GM12872 (cell line): ENCODE measurements at regions not wholly inside any gene's neighbourhood (a gene's known extent, or its start where the extent isn't known, plus 50 kb on each side); places are given as distances from the start of the nearest gene placed in this dataset.

Source experiments
- CTCF ChIP-seq: IDR thresholded peaks from 3 replicates; pipeline ENCODE4 v1.5.1; 2011; ENCODE audit warnings: low read depth, mild to moderate bottlenecking, low read length, moderate library complexity; ENCODE audit not compliant: insufficient read depth

DNA sequence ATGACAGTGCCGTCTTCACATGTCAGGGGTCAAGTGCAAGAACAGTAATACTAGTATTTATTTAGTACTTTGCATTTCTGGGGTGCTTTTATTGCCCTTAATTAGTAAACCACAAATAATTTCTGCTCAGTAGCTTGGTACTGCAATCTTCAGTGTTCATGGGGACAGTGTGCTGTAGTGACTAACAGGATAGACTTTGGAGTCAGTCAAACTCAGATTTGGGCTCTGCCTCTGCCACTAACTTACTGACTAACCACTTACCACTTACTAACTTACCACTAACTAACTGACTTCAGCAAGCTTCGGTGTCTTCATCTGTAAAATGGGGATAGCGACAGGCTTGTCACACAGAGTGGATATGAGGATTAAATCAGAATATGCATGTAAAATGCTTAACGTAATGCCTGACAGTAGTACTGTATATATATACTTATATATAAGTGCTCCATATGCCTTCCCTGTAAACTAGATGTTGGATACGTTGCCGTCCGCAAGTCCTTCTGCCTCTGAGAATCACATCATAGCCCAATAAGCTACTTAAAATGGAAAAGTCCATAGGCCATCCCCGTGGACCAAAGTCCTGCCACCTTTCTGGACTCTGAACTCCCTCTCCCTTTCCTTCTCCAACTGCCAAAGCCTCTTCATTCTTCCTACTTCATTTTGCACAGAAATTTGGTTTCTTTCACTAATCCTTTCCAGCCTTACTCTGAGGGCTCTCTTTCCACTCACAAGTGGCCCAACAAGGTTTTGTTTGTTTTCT lies 158.1 kb downstream of the ZIC5 start:
- no peak for TF ChIP-seq CTCF

GRCh38 chr13:99812625-99813024 lies 158.9 kb downstream of the ZIC5 start:
- no peak for TF ChIP-seq CTCF

- no peak for TF ChIP-seq CTCF
Observed at GRCh38 chr13:99811067-99811700, 160.4 kb downstream of the ZIC5 start.

DNA sequence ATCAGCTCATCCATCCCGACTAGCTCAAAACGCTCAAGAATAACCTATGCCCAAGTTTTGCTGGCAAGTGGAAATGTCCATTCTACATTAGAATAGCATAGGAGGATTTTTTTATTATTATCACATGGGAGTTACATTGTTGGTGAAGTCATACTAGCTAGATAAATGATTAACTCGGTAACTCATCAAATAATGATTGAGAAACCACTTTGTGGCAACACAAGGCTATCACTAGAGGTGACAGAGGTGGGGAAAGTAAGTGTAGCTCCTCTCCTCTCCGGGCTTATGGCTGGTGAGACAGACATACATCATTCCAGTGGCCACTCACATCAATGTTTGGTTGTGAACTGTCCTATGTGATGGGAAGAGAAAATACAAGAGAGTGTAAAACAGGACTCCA lies 161.6 kb downstream of the ZIC5 start:
- TF ChIP-seq CTCF, result no peak

DNA sequence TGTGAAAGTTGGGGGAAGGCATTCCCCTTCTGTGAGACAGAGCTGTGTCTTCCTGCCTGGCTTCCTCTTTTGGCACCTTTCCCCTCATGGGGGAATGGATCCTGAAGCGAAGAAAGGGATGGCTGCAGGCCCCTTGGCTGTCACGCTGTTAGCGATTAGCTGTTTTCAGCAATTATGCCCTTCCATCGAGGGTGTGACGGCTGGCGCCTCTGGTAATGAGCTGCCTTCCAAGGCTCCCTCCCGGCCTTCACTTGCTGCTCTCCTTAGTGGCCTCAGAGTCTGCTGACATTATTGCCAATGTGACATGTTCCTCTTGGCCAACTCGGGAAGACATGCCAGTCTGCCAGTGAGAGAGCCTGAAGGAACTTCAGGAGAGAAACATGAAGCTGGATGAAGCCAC lies 162.1 kb downstream of the ZIC5 start:
- TF ChIP-seq CTCF, result no peak

DNA sequence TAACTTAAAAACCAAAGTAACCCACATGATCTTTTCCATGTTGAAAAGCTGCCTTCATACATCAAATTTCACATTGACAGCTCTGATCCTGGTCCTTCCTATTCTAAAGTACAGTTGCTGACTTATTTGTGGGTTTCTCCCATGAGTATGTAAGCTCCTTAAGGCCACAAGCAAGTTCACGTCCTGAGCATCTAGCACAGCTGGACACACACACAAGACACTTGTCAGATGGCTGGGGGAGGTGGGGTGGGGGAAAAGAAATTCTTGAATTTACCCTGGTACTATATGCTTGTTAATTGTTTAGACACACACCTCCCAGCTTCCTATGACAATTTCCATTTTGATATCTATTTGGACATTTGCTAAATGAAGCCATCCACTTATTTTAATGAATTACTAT lies 162.8 kb downstream of the ZIC5 start:
- no peak for TF ChIP-seq CTCF

DNA sequence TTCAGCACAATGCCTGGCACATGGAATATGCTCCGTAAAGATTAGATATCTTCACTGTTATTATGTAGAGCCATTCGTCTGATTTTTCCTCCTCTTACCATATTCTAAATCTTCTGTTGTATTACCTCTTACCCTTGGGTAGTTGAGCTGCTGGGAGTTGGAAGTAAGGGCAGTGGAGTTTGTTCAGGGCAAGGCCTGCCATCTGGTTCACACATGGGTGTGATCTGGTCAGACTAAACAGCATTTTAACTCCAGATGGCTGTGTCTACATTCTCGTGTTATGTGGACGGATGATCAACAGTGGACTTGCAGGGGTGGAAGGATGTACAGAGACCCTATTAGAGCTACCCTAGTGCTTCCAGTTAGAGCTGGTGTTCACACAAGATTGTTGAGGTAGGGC lies 164.9 kb downstream of the ZIC5 start:
- no peak for TF ChIP-seq CTCF
